ENCODE measurements at regions not wholly inside any gene's neighbourhood (a gene's known extent, or its start where the extent isn't known, plus 50 kb on each side); places are given as distances from the start of the nearest gene placed in this dataset.

- Histone ChIP-seq H3K27me3 (no peaks in the 10 kb centered on the region), H3K27ac (no peak overlapping the region), H3K36me3 (no peaks in the 10 kb centered on the region), H3K4me1 (no peaks in the 10 kb centered on the region), H3K4me3 (no peak overlapping the region), H3K9me3 (no peaks in the 10 kb centered on the region)
- WGBS (ENCODE audit: insufficient coverage, low coverage, low lambda C conversion rate, missing lambda C conversion rate): 72% methylated on average over 1 of the region's 1 CpG
- DNase-seq: no peak
- intact Hi-C loops (cut with DNase I): no loop called here
- no peak for ATAC-seq
- TF ChIP-seq CTCF (IDR thresholded peaks at IDR 0.05): no peak
- TF ChIP-seq POLR2A (IDR thresholded peaks at IDR 0.05): no peak
These were observed 194.8 kb upstream of the MRPS30 start for GRCh38 chr5:44613936-44614335.

DNA sequence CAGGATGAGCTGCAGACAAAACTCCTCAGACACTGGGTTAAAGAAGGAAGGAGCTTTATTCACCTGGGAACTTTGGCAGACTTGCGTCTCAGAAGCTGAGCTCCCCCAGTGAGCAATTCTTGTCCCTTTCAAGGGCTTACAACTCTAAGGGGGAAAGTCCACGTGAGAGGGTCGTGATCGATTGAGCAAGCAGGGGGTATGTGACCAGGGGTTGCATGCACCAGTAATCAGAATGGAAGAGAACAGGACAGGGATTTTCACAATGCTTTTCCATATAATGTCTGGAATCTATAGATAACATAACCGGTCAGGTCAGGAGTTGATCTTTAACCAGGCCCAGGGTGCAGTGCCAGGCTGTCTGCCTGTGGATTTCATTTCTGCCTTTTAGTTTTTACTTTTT is 202.8 kb upstream of the MRPS30 start:
- no peaks in the 10 kb centered on the region for H3K27me3 ChIP-seq
- H3K27ac ChIP-seq: no peak overlapping the region
- DNase-seq (no peak), ATAC-seq (no peak)
- no peaks in the 10 kb centered on the region for H3K4me1 ChIP-seq
- no peak for TF ChIP-seq CTCF (IDR thresholded peaks at IDR 0.05)
- no peak for TF ChIP-seq POLR2A (IDR thresholded peaks at IDR 0.05)
- 39% methylated on average over 5 of the region's 5 CpGs for WGBS (ENCODE audit: insufficient coverage, low coverage, low lambda C conversion rate, missing lambda C conversion rate)
- no peaks in the 10 kb centered on the region for H3K9me3 ChIP-seq
- H3K4me3 ChIP-seq: no peak overlapping the region
- H3K36me3 ChIP-seq: no peaks in the 10 kb centered on the region
- intact Hi-C loops (cut with DNase I): no loop called here

GRCh38 chr5:44603496-44604272 is 205.1 kb upstream of the MRPS30 start:
- no peaks in the 10 kb centered on the region for H3K4me1 ChIP-seq
- intact Hi-C loops (cut with DNase I): no loop called here
- ATAC-seq (no peak), DNase-seq (no peak)
- TF ChIP-seq CTCF (IDR thresholded peaks at IDR 0.05) (no peak), POLR2A (IDR thresholded peaks at IDR 0.05) (no peak)
- 49% methylated on average over 5 of the region's 8 CpGs for WGBS (ENCODE audit: insufficient coverage, low coverage, low lambda C conversion rate, missing lambda C conversion rate)
- no peak overlapping the region for H3K27ac ChIP-seq
- no peaks in the 10 kb centered on the region for H3K9me3 ChIP-seq
- no peaks in the 10 kb centered on the region for H3K36me3 ChIP-seq
- no peak overlapping the region for H3K4me3 ChIP-seq
- no peaks in the 10 kb centered on the region for H3K27me3 ChIP-seq

- intact Hi-C loops (cut with DNase I): no loop called here
- TF ChIP-seq CTCF (IDR thresholded peaks at IDR 0.05) (no peak), POLR2A (IDR thresholded peaks at IDR 0.05) (no peak)
- Histone ChIP-seq H3K9me3 (no peaks in the 10 kb centered on the region), H3K4me1 (no peaks in the 10 kb centered on the region), H3K4me3 (no peak overlapping the region), H3K36me3 (no peaks in the 10 kb centered on the region), H3K27ac (no peak overlapping the region), H3K27me3 (no peaks in the 10 kb centered on the region)
- no peak for DNase-seq
- WGBS (ENCODE audit: insufficient coverage, low coverage, low lambda C conversion rate, missing lambda C conversion rate): 40% methylated on average over 5 of the region's 6 CpGs
- no peak for ATAC-seq
These were observed 185.5 kb upstream of the FGF10 start for GRCh38 chr5:44574678-44575077.

All from right lobe of liver (tissue), 6 donors.